ENCODE measurements at regions not wholly inside any gene's neighbourhood (a gene's known extent, or its start where the extent isn't known, plus 50 kb on each side); places are given as distances from the start of the nearest gene placed in this dataset.

DNA sequence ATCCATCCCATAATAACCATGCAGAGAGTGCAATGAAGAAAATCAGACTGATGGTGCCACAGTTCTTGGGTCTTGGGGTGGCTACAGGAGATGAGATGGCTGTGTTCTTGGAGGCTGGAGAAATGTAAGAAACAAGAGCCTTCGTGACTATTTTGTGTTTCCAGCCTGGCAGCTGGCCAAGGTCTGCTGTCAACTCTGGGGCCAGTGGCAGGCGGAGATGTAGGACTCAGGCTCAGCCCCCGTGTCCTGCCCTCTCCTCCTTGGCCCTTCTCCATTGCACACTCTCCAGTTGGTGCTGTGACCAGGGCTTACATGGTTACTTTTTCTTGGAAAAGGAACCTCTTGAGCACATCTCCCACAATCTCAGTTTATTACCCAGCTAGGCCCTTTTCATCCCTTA is 235.4 kb downstream of the DMRT2 start:
- no peak overlapping the region for H3K4me3 ChIP-seq
- no peaks in the 10 kb centered on the region for H3K9me3 ChIP-seq
- H3K4me1 ChIP-seq = no peaks in the 10 kb centered on the region
- H3K27ac ChIP-seq = no peak overlapping the region
- DNase-seq = no peak
- TF ChIP-seq CTCF (IDR thresholded peaks at IDR 0.05) = no peak
- TF ChIP-seq POLR2A (IDR thresholded peaks at IDR 0.05) = no peak
- no peaks in the 10 kb centered on the region for H3K27me3 ChIP-seq
- no peaks in the 10 kb centered on the region for H3K36me3 ChIP-seq

DNA sequence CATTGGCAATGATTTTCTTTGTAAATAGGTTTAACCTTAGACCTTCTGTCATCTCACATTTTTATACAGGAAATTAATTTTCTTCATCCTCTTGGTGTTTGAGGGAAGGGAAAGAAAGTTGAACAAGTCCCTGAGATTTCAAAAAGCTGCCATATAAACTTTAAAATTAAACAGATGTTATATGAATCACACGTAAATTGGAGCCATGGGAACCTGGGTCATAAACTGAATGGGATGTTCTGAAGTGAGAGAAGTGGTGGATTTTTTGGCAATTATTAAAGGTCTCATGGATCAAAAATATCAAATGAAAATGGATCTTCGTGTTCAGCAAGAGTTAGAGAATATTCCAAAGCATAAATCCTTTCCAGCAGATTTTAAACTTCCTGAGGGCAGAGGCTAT is 242.2 kb downstream of the DMRT2 start:
- Histone ChIP-seq H3K4me3 (no peak overlapping the region), H3K27ac (no peak overlapping the region), H3K36me3 (no peaks in the 10 kb centered on the region), H3K9me3 (no peaks in the 10 kb centered on the region), H3K4me1 (no peaks in the 10 kb centered on the region), H3K27me3 (no peaks in the 10 kb centered on the region)
- DNase-seq = no peak
- TF ChIP-seq POLR2A (IDR thresholded peaks at IDR 0.05) = no peak
- no peak for TF ChIP-seq CTCF (IDR thresholded peaks at IDR 0.05)

DNA sequence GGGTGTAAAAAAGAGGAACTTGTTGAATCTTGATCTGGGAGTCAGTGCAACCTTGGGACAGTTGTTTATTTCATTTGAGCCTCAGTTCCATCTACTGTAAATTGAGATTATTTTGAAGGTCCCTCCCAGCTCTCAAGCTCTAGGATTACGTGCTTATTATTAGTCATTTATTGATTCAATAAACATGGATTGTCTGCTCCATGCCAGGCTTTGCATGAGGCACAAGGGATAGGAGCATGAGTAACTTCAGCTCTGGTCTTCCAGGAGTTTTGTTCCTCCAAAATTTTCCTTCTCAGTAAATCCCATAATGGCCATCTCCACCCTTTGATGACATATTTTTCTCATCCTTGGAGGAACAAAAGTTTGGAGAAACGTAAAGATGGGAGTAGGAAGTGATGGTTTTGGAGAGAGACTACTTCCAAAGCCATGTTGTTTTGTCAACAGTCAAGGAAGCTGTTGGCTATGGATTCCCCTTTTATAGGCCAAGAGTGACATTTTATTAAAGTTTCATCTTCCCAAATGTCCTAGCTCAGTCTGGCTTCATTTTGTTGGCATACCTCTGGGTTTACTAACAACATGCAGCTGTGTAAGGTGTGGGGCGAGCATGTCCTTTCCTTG is 244.6 kb downstream of the DMRT2 start:
- H3K27ac ChIP-seq = no peak overlapping the region
- H3K4me3 ChIP-seq = no peak overlapping the region
- no peak for DNase-seq
- H3K9me3 ChIP-seq = no peaks in the 10 kb centered on the region
- TF ChIP-seq CTCF (IDR thresholded peaks at IDR 0.05) (no peak), POLR2A (IDR thresholded peaks at IDR 0.05) (no peak)
- no peaks in the 10 kb centered on the region for H3K27me3 ChIP-seq
- H3K4me1 ChIP-seq = no peaks in the 10 kb centered on the region
- H3K36me3 ChIP-seq = no peaks in the 10 kb centered on the region

DNA sequence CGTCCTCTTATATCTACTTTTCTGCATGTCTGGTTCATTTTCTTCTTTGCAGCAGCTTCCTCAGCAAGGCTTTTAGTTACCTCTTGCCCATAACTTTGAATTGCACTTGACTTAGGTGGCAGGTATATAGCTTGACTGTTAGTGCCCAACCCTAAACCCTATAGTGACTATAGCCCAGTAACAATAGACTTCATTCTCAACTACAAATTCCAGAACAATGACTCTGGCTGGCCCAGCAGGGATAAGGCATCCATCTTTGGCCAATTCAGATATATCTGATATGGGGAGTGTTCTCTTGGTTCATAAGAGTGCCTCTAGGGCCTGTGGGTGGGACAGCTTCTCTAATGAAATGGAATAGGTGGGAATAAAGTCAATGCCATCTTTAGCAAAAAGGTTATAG is 246.2 kb downstream of the DMRT2 start:
- TF ChIP-seq CTCF (IDR thresholded peaks at IDR 0.05) = no peak
- TF ChIP-seq POLR2A (IDR thresholded peaks at IDR 0.05) = no peak
- Histone ChIP-seq H3K4me1 (no peaks in the 10 kb centered on the region), H3K27ac (no peak overlapping the region), H3K36me3 (no peaks in the 10 kb centered on the region), H3K4me3 (no peak overlapping the region), H3K27me3 (no peaks in the 10 kb centered on the region), H3K9me3 (no peaks in the 10 kb centered on the region)
- DNase-seq = no peak

DNA sequence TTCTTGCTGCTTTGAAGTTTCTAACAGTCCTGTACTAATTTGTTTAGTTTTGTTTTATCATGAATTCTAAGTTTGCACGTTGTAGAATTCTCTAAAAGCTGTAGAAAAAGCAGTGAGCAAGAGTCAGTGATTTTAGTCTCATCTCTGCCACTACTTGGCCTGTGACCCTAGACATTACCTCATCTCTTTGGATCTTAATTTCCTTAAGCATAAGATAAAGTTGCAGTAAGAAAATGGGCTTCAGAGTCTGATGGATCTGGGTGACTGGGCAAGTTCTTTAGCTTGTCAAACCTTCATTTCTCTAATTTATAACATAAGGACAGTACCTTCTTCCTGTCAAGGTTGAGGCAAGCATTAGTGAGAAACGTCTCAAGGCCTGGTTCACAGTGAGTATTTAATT is 247.9 kb downstream of the DMRT2 start:
- H3K4me1 ChIP-seq = no peaks in the 10 kb centered on the region
- TF ChIP-seq POLR2A (IDR thresholded peaks at IDR 0.05) = no peak
- TF ChIP-seq CTCF (IDR thresholded peaks at IDR 0.05) = no peak
- DNase-seq = no peak
- H3K27ac ChIP-seq = no peak overlapping the region
- no peak overlapping the region for H3K4me3 ChIP-seq
- H3K36me3 ChIP-seq = no peaks in the 10 kb centered on the region
- H3K27me3 ChIP-seq = no peaks in the 10 kb centered on the region
- no peaks in the 10 kb centered on the region for H3K9me3 ChIP-seq

- no peak for TF ChIP-seq CTCF (IDR thresholded peaks at IDR 0.05)
- TF ChIP-seq POLR2A (IDR thresholded peaks at IDR 0.05) = no peak
Observed at GRCh38 chr9:1300941-1301340, 250.8 kb downstream of the DMRT2 start.

More at GRCh38 chr9:1300941-1301340, 250.8 kb downstream of the DMRT2 start:
- Histone ChIP-seq H3K27me3 (no peaks in the 10 kb centered on the region), H3K4me3 (no peak overlapping the region), H3K27ac (no peak overlapping the region), H3K4me1 (no peaks in the 10 kb centered on the region), H3K36me3 (no peaks in the 10 kb centered on the region), H3K9me3 (no peaks in the 10 kb centered on the region)
- DNase-seq = no peak

Data from Peyer's patch (tissue), 4 donors.